Mesothelial cell of epicardium (in vitro differentiated cells): ENCODE measurements at regions not wholly inside any gene's neighbourhood (a gene's known extent, or its start where the extent isn't known, plus 50 kb on each side); places are given as distances from the start of the nearest gene placed in this dataset.

ENCODE experiments used
- DNase-seq, 2 experiments: peaks; one replicate each; pipeline ENCODE4 v3.0.0; 2021; ENCODE audit warnings: low spot score in 2 of 2; ENCODE audit not compliant: unreplicated experiment in 2 of 2
- H3K27ac Mint-ChIP-seq: 2 replicates; pipeline ENCODE4 v1.8.0; 2021; ENCODE audit warnings: mixed read lengths
- H3K27me3 Mint-ChIP-seq: 2 replicates; pipeline ENCODE4 v1.8.0; 2021; ENCODE audit warnings: low read depth, mixed read lengths
- H3K36me3 Mint-ChIP-seq: 2 replicates; pipeline ENCODE4 v1.8.0; 2021; ENCODE audit warnings: mixed read lengths
- H3K4me1 Mint-ChIP-seq: 2 replicates; pipeline ENCODE4 v1.8.0; 2021; ENCODE audit warnings: mixed read lengths
- H3K4me3 Mint-ChIP-seq: 2 replicates; pipeline ENCODE4 v1.8.0; 2021; ENCODE audit warnings: mild to moderate bottlenecking, moderate library complexity, mixed read lengths
- H3K9me3 Mint-ChIP-seq: 2 replicates; pipeline ENCODE4 v1.8.0; 2021; ENCODE audit warnings: mixed read lengths
- CTCF ChIP-seq: fragments of 200-600 bp; sonication (generic); IDR thresholded peaks from one replicate; pipeline ENCODE4 v1.5.0; 2021; ENCODE audit warnings: antibody characterized with exemption; ENCODE audit not compliant: unreplicated experiment

GRCh38 chr4:27717431-27717755 lies 856.8 kb downstream of the STIM2 start:
- Mint-ChIP-seq H3K36me3 (no peaks in the 10 kb centered on the region), H3K4me3 (no peak overlapping the region), H3K27ac (no peak overlapping the region), H3K27me3 (no peaks in the 10 kb centered on the region), H3K9me3 (no peaks in the 10 kb centered on the region), H3K4me1 (no peaks in the 10 kb centered on the region)
- TF ChIP-seq CTCF: no peak
- no peak for DNase-seq

- TF ChIP-seq CTCF: no peak
- H3K27ac Mint-ChIP-seq: no peak overlapping the region
- no peak overlapping the region for H3K4me3 Mint-ChIP-seq
- no peak for DNase-seq
- H3K9me3 Mint-ChIP-seq: no peaks in the 10 kb centered on the region
- no peaks in the 10 kb centered on the region for H3K4me1 Mint-ChIP-seq
- no peaks in the 10 kb centered on the region for H3K36me3 Mint-ChIP-seq
- H3K27me3 Mint-ChIP-seq: no peaks in the 10 kb centered on the region
Measured at GRCh38 chr4:27720010-27720766, 859.5 kb downstream of the STIM2 start.

- H3K9me3 Mint-ChIP-seq: no peaks in the 10 kb centered on the region
- no peaks in the 10 kb centered on the region for H3K36me3 Mint-ChIP-seq
- no peak for TF ChIP-seq CTCF
- no peak for DNase-seq
- H3K4me3 Mint-ChIP-seq: no peak overlapping the region
- no peaks in the 10 kb centered on the region for H3K27me3 Mint-ChIP-seq
- H3K4me1 Mint-ChIP-seq: no peaks in the 10 kb centered on the region
- no peak overlapping the region for H3K27ac Mint-ChIP-seq
Measured at GRCh38 chr4:27721193-27721592, 860.6 kb downstream of the STIM2 start.

GRCh38 chr4:27728892-27729291 lies 868.3 kb downstream of the STIM2 start:
- H3K27ac Mint-ChIP-seq: no peak overlapping the region
- no peak for DNase-seq
- no peak for TF ChIP-seq CTCF
- no peaks in the 10 kb centered on the region for H3K4me1 Mint-ChIP-seq
- no peaks in the 10 kb centered on the region for H3K9me3 Mint-ChIP-seq
- H3K27me3 Mint-ChIP-seq: no peaks in the 10 kb centered on the region
- H3K36me3 Mint-ChIP-seq: no peaks in the 10 kb centered on the region
- H3K4me3 Mint-ChIP-seq: no peak overlapping the region

- H3K4me1 Mint-ChIP-seq: no peaks in the 10 kb centered on the region
- no peak overlapping the region for H3K4me3 Mint-ChIP-seq
- H3K27ac Mint-ChIP-seq: no peak overlapping the region
- H3K27me3 Mint-ChIP-seq: peaks cover 3% of the 10 kb centered on the region
- no peaks in the 10 kb centered on the region for H3K36me3 Mint-ChIP-seq
- peaks cover 19% of the 10 kb centered on the region for H3K9me3 Mint-ChIP-seq
- no peak for TF ChIP-seq CTCF
- no peak for DNase-seq
Measured at GRCh38 chr4:27742816-27743215, 882.2 kb downstream of the STIM2 start.
